Gastrocnemius medialis (tissue), 4 donors: ENCODE measurements at regions not wholly inside any gene's neighbourhood (a gene's known extent, or its start where the extent isn't known, plus 50 kb on each side); places are given as distances from the start of the nearest gene placed in this dataset.

ENCODE experiments used
- ATAC-seq, 2 donors: fragments of 150-250 bp; one replicate each; pipeline ENCODE4 v1.9.1; 2016
- DNase-seq, 2 donors: peaks; one replicate each; pipeline ENCODE4 v3.0.0-alpha.2; 2019
- H3K27ac ChIP-seq, 4 donors: fragments of 200-600 bp; sonication (generic); 1 replicate in 1 of 4; 2 replicates in 3 of 4; pipeline ENCODE4 v1.5.1; 2016 to 2018; ENCODE audit warnings: mild to moderate bottlenecking in 2 of 4, moderate library complexity in 1 of 4
- H3K27me3 ChIP-seq, 3 donors: fragments of 200-600 bp; sonication (generic) in 2 of 3; 1 replicate in 1 of 3; 2 replicates in 2 of 3; pipeline versions ENCODE4 v1.5.1 to v1.6.0; 2016 to 2019; ENCODE audit warnings: mild to moderate bottlenecking in 1 of 3, moderate library complexity in 1 of 3
- H3K36me3 ChIP-seq, 2 donors: fragments of 200-600 bp; sonication (generic) in 1 of 2; one replicate each; pipeline ENCODE4 v1.5.1; 2017 to 2018
- H3K4me1 ChIP-seq, 2 donors: fragments of 200-600 bp; sonication (generic) in 1 of 2; one replicate each; pipeline ENCODE4 v1.5.1; 2016 to 2017; ENCODE audit warnings: mild to moderate bottlenecking in 2 of 2
- H3K4me3 ChIP-seq, 4 donors: fragments of 200-600 bp; sonication (generic) in 3 of 4; 1 replicate in 1 of 4; 2 replicates in 3 of 4; pipeline ENCODE4 v1.5.1; 2016 to 2019; ENCODE audit warnings: mild to moderate bottlenecking in 2 of 4
- H3K9me3 ChIP-seq, 3 donors: fragments of 200-600 bp; sonication (generic) in 2 of 3; 1 replicate in 1 of 3; 2 replicates in 2 of 3; pipeline ENCODE4 v1.5.1; 2016 to 2019
- POLR2A ChIP-seq, 2 donors: fragments of 450-650 bp; IDR thresholded peaks; one replicate each; pipeline ENCODE4 v1.6.1; 2017; ENCODE audit warnings: antibody characterized with exemption in 2 of 2, mild to moderate bottlenecking in 2 of 2, moderate library complexity in 2 of 2
- in situ Hi-C, 4 donors: fragments of 200-750 bp; cut with MboI; loops; one replicate each; pipeline versions ENCODE4 v1.15.0 to v1.8.0; 2017; ENCODE audit warnings: low sequenced_read_pairs in 4 of 4
- intact Hi-C: fragments of 100-400 bp; cut with DNase I; formaldehyde crosslinking; loops from one replicate; pipeline ENCODE4 v1.15.1; 2023; ENCODE audit warnings: low total_unique reads
- TF ChIP-seq, protein P1 (sequence below), 5 experiments: fragments of 450-650 bp in 3 of 5; fragments of 200-600 bp in 2 of 5; sonication (generic) in 2 of 5; IDR thresholded peaks in 4 of 5; conservative IDR thresholded peaks in 1 of 5; 1 replicate in 4 of 5; 2 replicates in 1 of 5; pipeline ENCODE4 v1.5.1; 2016 to 2019; ENCODE audit warnings: antibody characterized with exemption in 5 of 5, mild to moderate bottlenecking in 3 of 5, moderate library complexity in 3 of 5

DNA sequence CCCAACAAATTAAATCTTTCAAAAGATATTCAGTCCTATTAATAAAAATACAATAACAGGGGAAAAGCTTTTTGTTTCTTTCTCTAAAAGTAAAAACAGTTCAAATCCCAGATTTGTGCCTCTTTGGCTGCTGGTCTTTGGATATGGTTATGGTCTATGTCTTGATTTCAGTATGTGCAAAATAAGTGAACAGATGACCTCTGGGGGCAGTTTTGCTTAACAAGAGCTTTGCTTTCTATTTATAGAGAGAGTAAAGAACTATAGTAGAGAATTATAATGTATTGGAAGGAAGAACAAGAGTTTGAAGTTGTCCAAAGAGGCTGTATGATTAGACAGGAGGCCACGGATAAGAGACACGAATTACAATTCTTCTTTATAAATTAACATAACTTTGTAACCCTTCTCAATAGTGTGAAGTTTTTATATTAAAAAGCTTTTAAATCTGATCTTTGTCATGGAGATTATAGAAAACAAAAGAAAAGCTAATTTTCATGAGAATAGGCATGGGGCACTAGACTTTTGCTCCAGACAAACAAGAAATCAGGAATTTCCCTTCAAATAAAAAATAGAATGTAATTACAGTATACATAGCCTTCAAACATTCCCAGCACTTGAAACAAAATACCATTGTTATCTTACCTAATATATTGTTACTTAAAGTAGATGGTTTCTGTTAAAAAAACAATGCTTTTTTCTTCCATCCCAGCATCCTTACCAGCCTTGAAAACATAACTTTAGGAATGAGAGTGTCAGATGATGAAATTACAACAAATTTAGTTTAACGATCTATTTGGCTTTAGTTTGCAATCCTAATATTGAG, 432.7 kb upstream of the ARHGEF26 start:
- Histone ChIP-seq H3K4me1 (no peaks in the 10 kb centered on the region), H3K4me3 (no peak overlapping the region), H3K27ac (no peak overlapping the region), H3K36me3 (no peaks in the 10 kb centered on the region), H3K27me3 (no peaks in the 10 kb centered on the region), H3K9me3 (no peaks in the 10 kb centered on the region)
- no peak for ATAC-seq
- DNase-seq = no peak
- intact Hi-C loops = no loop called here
- TF ChIP-seq, protein P1, sequence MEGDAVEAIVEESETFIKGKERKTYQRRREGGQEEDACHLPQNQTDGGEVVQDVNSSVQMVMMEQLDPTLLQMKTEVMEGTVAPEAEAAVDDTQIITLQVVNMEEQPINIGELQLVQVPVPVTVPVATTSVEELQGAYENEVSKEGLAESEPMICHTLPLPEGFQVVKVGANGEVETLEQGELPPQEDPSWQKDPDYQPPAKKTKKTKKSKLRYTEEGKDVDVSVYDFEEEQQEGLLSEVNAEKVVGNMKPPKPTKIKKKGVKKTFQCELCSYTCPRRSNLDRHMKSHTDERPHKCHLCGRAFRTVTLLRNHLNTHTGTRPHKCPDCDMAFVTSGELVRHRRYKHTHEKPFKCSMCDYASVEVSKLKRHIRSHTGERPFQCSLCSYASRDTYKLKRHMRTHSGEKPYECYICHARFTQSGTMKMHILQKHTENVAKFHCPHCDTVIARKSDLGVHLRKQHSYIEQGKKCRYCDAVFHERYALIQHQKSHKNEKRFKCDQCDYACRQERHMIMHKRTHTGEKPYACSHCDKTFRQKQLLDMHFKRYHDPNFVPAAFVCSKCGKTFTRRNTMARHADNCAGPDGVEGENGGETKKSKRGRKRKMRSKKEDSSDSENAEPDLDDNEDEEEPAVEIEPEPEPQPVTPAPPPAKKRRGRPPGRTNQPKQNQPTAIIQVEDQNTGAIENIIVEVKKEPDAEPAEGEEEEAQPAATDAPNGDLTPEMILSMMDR (IDR thresholded peaks at IDR 0.05 in 4 of 5, conservative IDR thresholded peaks at IDR 0.05 in 1 of 5) = no peak
- no peak for TF ChIP-seq POLR2A (IDR thresholded peaks at IDR 0.05)
- in situ Hi-C loops = no loop called here

DNA sequence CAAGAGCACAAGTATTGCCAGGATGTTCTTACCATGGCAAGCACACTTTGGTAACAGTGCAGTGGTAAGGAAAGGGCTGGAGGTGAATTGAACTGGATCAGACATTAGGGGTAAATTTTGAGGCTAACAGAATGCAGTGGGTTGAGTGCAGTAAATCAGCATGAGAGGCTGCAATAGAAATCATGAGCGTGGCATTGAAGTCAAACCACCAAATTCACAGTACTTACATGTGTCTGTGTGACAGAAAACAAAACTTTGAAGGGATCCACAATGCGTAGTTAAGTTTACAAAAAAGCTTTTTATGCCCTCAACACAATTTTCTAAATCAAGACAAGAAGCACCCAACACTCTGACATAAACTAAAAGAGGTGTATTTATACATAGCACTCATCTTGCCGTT, 428.0 kb upstream of the ARHGEF26 start:
- no peaks in the 10 kb centered on the region for H3K36me3 ChIP-seq
- DNase-seq = no peak
- ATAC-seq = no peak
- no peaks in the 10 kb centered on the region for H3K4me1 ChIP-seq
- H3K27me3 ChIP-seq = no peaks in the 10 kb centered on the region
- in situ Hi-C loops (no loop called here), intact Hi-C loops (no loop called here)
- H3K27ac ChIP-seq = no peak overlapping the region
- TF ChIP-seq, protein P1 (IDR thresholded peaks at IDR 0.05 in 4 of 5, conservative IDR thresholded peaks at IDR 0.05 in 1 of 5) = no peak
- TF ChIP-seq POLR2A (IDR thresholded peaks at IDR 0.05) = no peak
- H3K9me3 ChIP-seq = no peaks in the 10 kb centered on the region
- no peak overlapping the region for H3K4me3 ChIP-seq

DNA sequence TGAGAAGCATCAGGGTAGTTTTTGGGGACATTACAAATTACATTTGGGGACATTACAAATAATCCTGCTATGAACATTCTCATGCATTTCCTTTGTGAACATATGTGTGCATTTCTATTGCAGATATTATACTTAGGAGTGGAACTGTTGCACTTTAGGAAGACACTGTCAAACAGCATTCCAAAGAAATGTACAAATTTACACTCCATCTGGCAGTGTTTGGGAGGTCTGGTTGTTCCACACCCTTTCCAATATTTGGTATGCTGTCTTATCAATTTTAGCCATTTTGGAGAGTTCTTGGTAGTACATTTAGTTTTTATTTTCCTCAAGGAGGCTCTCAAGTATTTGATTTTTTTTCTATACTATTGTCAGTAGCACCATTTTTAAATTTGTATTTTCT, 419.1 kb upstream of the ARHGEF26 start:
- intact Hi-C loops (no loop called here), in situ Hi-C loops (no loop called here)
- DNase-seq (no peak), ATAC-seq (no peak)
- no peaks in the 10 kb centered on the region for H3K27me3 ChIP-seq
- H3K36me3 ChIP-seq = no peaks in the 10 kb centered on the region
- H3K9me3 ChIP-seq = no peaks in the 10 kb centered on the region
- no peak overlapping the region for H3K27ac ChIP-seq
- H3K4me3 ChIP-seq = no peak overlapping the region
- H3K4me1 ChIP-seq = no peaks in the 10 kb centered on the region
- TF ChIP-seq, protein P1 (IDR thresholded peaks at IDR 0.05 in 4 of 5, conservative IDR thresholded peaks at IDR 0.05 in 1 of 5) = no peak
- TF ChIP-seq POLR2A (IDR thresholded peaks at IDR 0.05) = no peak

DNA sequence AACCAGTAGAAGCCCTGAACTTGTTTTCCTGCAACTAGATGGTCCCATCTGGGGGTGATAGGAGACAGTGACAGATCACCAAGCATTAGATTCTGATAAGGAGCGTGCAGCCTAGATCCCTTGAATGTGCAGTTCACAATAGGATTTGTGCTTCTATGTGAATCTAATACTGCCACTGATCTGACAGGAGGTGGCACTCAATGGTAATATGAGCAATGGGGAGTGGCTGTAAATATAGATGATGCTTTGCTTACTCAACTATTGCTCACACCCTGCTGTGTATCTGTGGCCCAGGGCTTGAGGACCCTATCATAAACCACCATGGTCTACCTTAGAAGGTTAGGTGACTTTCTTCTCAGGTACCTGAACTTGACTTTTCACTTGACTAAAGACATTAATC, 417.1 kb upstream of the ARHGEF26 start:
- H3K27me3 ChIP-seq = no peaks in the 10 kb centered on the region
- intact Hi-C loops = no loop called here
- ATAC-seq (no peak), DNase-seq (no peak)
- H3K36me3 ChIP-seq = no peaks in the 10 kb centered on the region
- no peaks in the 10 kb centered on the region for H3K4me1 ChIP-seq
- TF ChIP-seq, protein P1 (IDR thresholded peaks at IDR 0.05 in 4 of 5, conservative IDR thresholded peaks at IDR 0.05 in 1 of 5) = no peak
- TF ChIP-seq POLR2A (IDR thresholded peaks at IDR 0.05) = no peak
- H3K4me3 ChIP-seq = no peak overlapping the region
- in situ Hi-C loops = no loop called here
- H3K27ac ChIP-seq = no peak overlapping the region
- no peaks in the 10 kb centered on the region for H3K9me3 ChIP-seq

DNA sequence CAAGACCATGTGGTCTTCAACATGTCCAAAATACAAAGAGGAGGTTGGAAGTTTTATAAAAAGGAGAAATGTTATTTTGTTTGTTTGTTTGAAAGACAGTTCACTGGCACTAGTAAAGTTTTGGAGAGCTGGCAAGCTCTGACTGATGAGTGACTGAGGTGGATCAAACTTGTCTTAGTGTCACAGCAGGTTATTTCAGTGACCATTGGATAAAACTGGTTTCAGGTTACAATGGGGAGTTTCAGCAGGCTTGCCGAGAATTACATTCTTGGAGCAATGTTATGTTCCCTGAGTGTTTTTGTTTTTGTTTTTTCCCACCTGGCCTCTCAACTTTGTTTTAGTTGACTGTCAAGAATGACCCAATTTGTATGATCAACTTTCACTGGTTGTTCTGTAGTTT, 414.5 kb upstream of the ARHGEF26 start:
- no peaks in the 10 kb centered on the region for H3K27me3 ChIP-seq
- TF ChIP-seq, protein P1 (IDR thresholded peaks at IDR 0.05 in 4 of 5, conservative IDR thresholded peaks at IDR 0.05 in 1 of 5) = no peak
- no peak for TF ChIP-seq POLR2A (IDR thresholded peaks at IDR 0.05)
- ATAC-seq (no peak), DNase-seq (no peak)
- no peaks in the 10 kb centered on the region for H3K36me3 ChIP-seq
- intact Hi-C loops (no loop called here), in situ Hi-C loops (no loop called here)
- no peak overlapping the region for H3K27ac ChIP-seq
- no peaks in the 10 kb centered on the region for H3K4me1 ChIP-seq
- H3K4me3 ChIP-seq = no peak overlapping the region
- no peaks in the 10 kb centered on the region for H3K9me3 ChIP-seq
